CD4-positive, alpha-beta T cell (primary cell): ENCODE measurements at regions not wholly inside any gene's neighbourhood (a gene's known extent, or its start where the extent isn't known, plus 50 kb on each side); places are given as distances from the start of the nearest gene placed in this dataset.

Source experiments
- ATAC-seq: fragments of 200-7000 bp; cut with Tn5 transposase; one replicate; pipeline ENCODE4 v1.10.0; 2022; ENCODE audit warnings: mild to moderate bottlenecking; ENCODE audit not compliant: poor library complexity
- CTCF ChIA-PET: fragments of 350-600 bp; sonication (Branson Sonifier 250); formaldehyde crosslinking; loops from one replicate; lab custom pipeline; 2021; ENCODE audit warnings: antibody characterized with exemption, inconsistent platforms; lab: Charles Lee
- POLR2A ChIA-PET: fragments of 350-600 bp; sonication (Branson Sonifier 250); formaldehyde crosslinking; loops from one replicate; lab custom pipeline; 2021; ENCODE audit warnings: antibody characterized with exemption, inconsistent platforms; lab: Charles Lee
- DNase-seq, 14 experiments: peaks; one replicate each; pipeline ENCODE4 v3.0.0-alpha.2; 2013 to 2020; ENCODE audit warnings: mixed read lengths in 2 of 14
- H3K27ac ChIP-seq, 2 donors: one replicate each; pipeline versions ENCODE4 v1.5.1 to v1.7.0; 2013; ENCODE audit warnings: low read length in 2 of 2, low read depth in 1 of 2, mild to moderate bottlenecking in 1 of 2
- H3K27me3 ChIP-seq, 2 experiments: 1 replicate in 1 of 2; 2 replicates in 1 of 2; pipeline versions ENCODE4 v1.6.1 to v1.7.0; 2013; ENCODE audit warnings: low read length in 2 of 2, control low read depth in 1 of 2, mild to moderate bottlenecking in 1 of 2, moderate library complexity in 1 of 2; ENCODE audit not compliant: insufficient read depth in 2 of 2, control insufficient read depth in 1 of 2
- H3K36me3 ChIP-seq: one replicate; pipeline ENCODE4 v1.6.1; 2013; ENCODE audit warnings: low read length, control low read depth; ENCODE audit not compliant: insufficient read depth
- H3K4me1 ChIP-seq: one replicate; pipeline ENCODE4 v1.6.1; 2013; ENCODE audit warnings: low read length, control low read depth; ENCODE audit not compliant: insufficient read depth
- H3K4me3 ChIP-seq: one replicate; pipeline ENCODE4 v1.5.1; 2013; ENCODE audit warnings: mild to moderate bottlenecking, low read length, moderate library complexity
- H3K9me3 ChIP-seq, 2 experiments: 1 replicate in 1 of 2; 2 replicates in 1 of 2; pipeline versions ENCODE4 v1.6.1 to v1.7.0; 2013; ENCODE audit warnings: low read length in 2 of 2, mild to moderate bottlenecking in 2 of 2, control low read depth in 1 of 2, moderate library complexity in 1 of 2; ENCODE audit not compliant: control insufficient read depth in 1 of 2, insufficient read depth in 1 of 2
- H3K27ac Mint-ChIP-seq: one replicate; pipeline ENCODE4 v1.8.0; 2020; ENCODE audit warnings: mixed read lengths
- H3K27me3 Mint-ChIP-seq: one replicate; pipeline ENCODE4 v1.8.0; 2021; ENCODE audit warnings: mixed read lengths
- H3K36me3 Mint-ChIP-seq: one replicate; pipeline ENCODE4 v1.8.0; 2021; ENCODE audit warnings: low read depth, mixed read lengths
- H3K4me1 Mint-ChIP-seq: one replicate; pipeline ENCODE4 v1.8.0; 2021; ENCODE audit warnings: low read depth, mixed read lengths
- H3K4me3 Mint-ChIP-seq: one replicate; pipeline ENCODE4 v1.8.0; 2020; ENCODE audit warnings: mild to moderate bottlenecking, mixed read lengths
- H3K9me3 Mint-ChIP-seq: one replicate; pipeline ENCODE4 v1.8.0; 2020; ENCODE audit warnings: mixed read lengths
- intact Hi-C, 2 experiments: fragments of 100-400 bp; cut with DNase I in 1 of 2; cut with micrococcal nuclease in 1 of 2; formaldehyde crosslinking; loops; one replicate each; pipeline versions ENCODE4 v1.15.1 to v1.9.0; 2023 to 2025; cut with DNase I, micrococcal nuclease
- TF ChIP-seq, protein P1 (sequence below): fragments of 200-600 bp; IDR thresholded peaks from one replicate; pipeline ENCODE4 v1.8.0; 2022; ENCODE audit warnings: antibody characterized with exemption, mild to moderate bottlenecking

GRCh38 chr6:139603581-139603980, 229.1 kb upstream of the CITED2 start:
- Mint-ChIP-seq H3K27me3 (peaks cover 6% of the 10 kb centered on the region), H3K27ac (no peak overlapping the region), H3K9me3 (no peaks in the 10 kb centered on the region), H3K36me3 (no peaks in the 10 kb centered on the region), H3K4me3 (no peak overlapping the region), H3K4me1 (no peaks in the 10 kb centered on the region)
- Histone ChIP-seq H3K4me1 (no peaks in the 10 kb centered on the region), H3K27me3 (no peaks in the 10 kb centered on the region), H3K36me3 (no peaks in the 10 kb centered on the region), H3K9me3 (no peaks in the 10 kb centered on the region), H3K4me3 (no peak overlapping the region), H3K27ac (no peak overlapping the region)
- ChIA-PET POLR2A (no interaction called here), CTCF (no interaction called here)
- TF ChIP-seq, protein P1, sequence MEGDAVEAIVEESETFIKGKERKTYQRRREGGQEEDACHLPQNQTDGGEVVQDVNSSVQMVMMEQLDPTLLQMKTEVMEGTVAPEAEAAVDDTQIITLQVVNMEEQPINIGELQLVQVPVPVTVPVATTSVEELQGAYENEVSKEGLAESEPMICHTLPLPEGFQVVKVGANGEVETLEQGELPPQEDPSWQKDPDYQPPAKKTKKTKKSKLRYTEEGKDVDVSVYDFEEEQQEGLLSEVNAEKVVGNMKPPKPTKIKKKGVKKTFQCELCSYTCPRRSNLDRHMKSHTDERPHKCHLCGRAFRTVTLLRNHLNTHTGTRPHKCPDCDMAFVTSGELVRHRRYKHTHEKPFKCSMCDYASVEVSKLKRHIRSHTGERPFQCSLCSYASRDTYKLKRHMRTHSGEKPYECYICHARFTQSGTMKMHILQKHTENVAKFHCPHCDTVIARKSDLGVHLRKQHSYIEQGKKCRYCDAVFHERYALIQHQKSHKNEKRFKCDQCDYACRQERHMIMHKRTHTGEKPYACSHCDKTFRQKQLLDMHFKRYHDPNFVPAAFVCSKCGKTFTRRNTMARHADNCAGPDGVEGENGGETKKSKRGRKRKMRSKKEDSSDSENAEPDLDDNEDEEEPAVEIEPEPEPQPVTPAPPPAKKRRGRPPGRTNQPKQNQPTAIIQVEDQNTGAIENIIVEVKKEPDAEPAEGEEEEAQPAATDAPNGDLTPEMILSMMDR, result no peak
- intact Hi-C loops, result loop anchor here in 1 of 2 experiments (10.0 kb wide), 1 partner anchor 99 kb away; no protein-coding TSS in a partner anchor
- DNase-seq (no peak), ATAC-seq (no peak)

- ATAC-seq, result no peak
- no peak overlapping the region for H3K27ac Mint-ChIP-seq
- H3K9me3 Mint-ChIP-seq, result no peaks in the 10 kb centered on the region
Measured at GRCh38 chr6:139602577-139602976, 228.1 kb upstream of the CITED2 start.

GRCh38 chr6:139600919-139601475, 226.5 kb upstream of the CITED2 start:
- H3K4me1 Mint-ChIP-seq, result no peaks in the 10 kb centered on the region
- Histone ChIP-seq H3K36me3 (no peaks in the 10 kb centered on the region), H3K4me1 (no peaks in the 10 kb centered on the region), H3K9me3 (no peaks in the 10 kb centered on the region), H3K27me3 (no peaks in the 10 kb centered on the region), H3K4me3 (no peak overlapping the region), H3K27ac (no peak overlapping the region)
- CTCF ChIA-PET, result no interaction called here
- POLR2A ChIA-PET, result no interaction called here
- intact Hi-C loops, result loop anchor here in 1 of 2 experiments (10.0 kb wide), 1 partner anchor 96 kb away; no protein-coding TSS in a partner anchor
- ATAC-seq (no peak), DNase-seq (no peak)
- H3K36me3 Mint-ChIP-seq, result no peaks in the 10 kb centered on the region
- H3K27me3 Mint-ChIP-seq, result peaks cover 6% of the 10 kb centered on the region
- H3K9me3 Mint-ChIP-seq, result no peaks in the 10 kb centered on the region
- TF ChIP-seq, protein P1, result no peak
- H3K4me3 Mint-ChIP-seq, result no peak overlapping the region
- no peak overlapping the region for H3K27ac Mint-ChIP-seq

More at GRCh38 chr6:139602577-139602976, 228.1 kb upstream of the CITED2 start:
- Histone ChIP-seq H3K9me3 (no peaks in the 10 kb centered on the region), H3K4me3 (no peak overlapping the region), H3K36me3 (no peaks in the 10 kb centered on the region), H3K27me3 (no peaks in the 10 kb centered on the region), H3K27ac (no peak overlapping the region), H3K4me1 (no peaks in the 10 kb centered on the region)
- TF ChIP-seq, protein P1, result no peak
- Mint-ChIP-seq H3K4me3 (no peak overlapping the region), H3K27me3 (peaks cover 6% of the 10 kb centered on the region), H3K36me3 (no peaks in the 10 kb centered on the region), H3K4me1 (no peaks in the 10 kb centered on the region)
- intact Hi-C loops, result loop anchor here in 1 of 2 experiments (10.0 kb wide), 1 partner anchor 98 kb away; no protein-coding TSS in a partner anchor
- ChIA-PET POLR2A (no interaction called here), CTCF (no interaction called here)
- DNase-seq, result no peak
